Activated T-cell treated with anti-CD3 and anti-CD28 coated beads, Interleukin-2, amount 50 U/mL, for 72 hours (primary cell): ENCODE measurements at regions not wholly inside any gene's neighbourhood (a gene's known extent, or its start where the extent isn't known, plus 50 kb on each side); places are given as distances from the start of the nearest gene placed in this dataset.
A peak's percentile ranks its signal among the peaks of the same experiment; 100 is the strongest.
"Not testable (repeated sequence)": the region's sequence is repeated elsewhere in the genome, so short reads cannot be mapped to it uniquely, and the experiment has no call there.

Experiments
- ATAC-seq, 2 donors: fragments of 150-1000 bp; cut with Tn5 transposase; replicated peaks in 1 of 2; 2 replicates each; pipeline ENCODE4 v1.10.0; 2021; ENCODE audit warnings: moderate library complexity in 2 of 2, mild to moderate bottlenecking in 1 of 2
- DNase-seq, 2 donors: peaks; one replicate each; pipeline ENCODE4 v3.0.0; 2021 to 2022; ENCODE audit warnings: mixed read lengths in 1 of 2
- H3K27ac Mint-ChIP-seq: one replicate; pipeline ENCODE4 v1.8.0; 2022; ENCODE audit warnings: mild to moderate bottlenecking, moderate library complexity, mixed read lengths
- H3K27me3 Mint-ChIP-seq: one replicate; pipeline ENCODE4 v1.8.0; 2022; ENCODE audit warnings: low read depth, mixed read lengths
- H3K36me3 Mint-ChIP-seq, 2 donors: one replicate each; pipeline ENCODE4 v1.8.0; 2022; ENCODE audit warnings: mixed read lengths in 2 of 2, mild to moderate bottlenecking in 1 of 2; ENCODE audit not compliant: insufficient read depth in 2 of 2
- H3K4me1 Mint-ChIP-seq: one replicate; pipeline ENCODE4 v1.8.0; 2022; ENCODE audit warnings: low read depth, mixed read lengths
- H3K4me3 Mint-ChIP-seq, 2 donors: one replicate each; pipeline ENCODE4 v1.8.0; 2022; ENCODE audit warnings: mild to moderate bottlenecking in 2 of 2, mixed read lengths in 2 of 2, moderate library complexity in 2 of 2
- H3K9me3 Mint-ChIP-seq, 2 donors: one replicate each; pipeline ENCODE4 v1.8.0; 2022; ENCODE audit warnings: mixed read lengths in 2 of 2

DNA sequence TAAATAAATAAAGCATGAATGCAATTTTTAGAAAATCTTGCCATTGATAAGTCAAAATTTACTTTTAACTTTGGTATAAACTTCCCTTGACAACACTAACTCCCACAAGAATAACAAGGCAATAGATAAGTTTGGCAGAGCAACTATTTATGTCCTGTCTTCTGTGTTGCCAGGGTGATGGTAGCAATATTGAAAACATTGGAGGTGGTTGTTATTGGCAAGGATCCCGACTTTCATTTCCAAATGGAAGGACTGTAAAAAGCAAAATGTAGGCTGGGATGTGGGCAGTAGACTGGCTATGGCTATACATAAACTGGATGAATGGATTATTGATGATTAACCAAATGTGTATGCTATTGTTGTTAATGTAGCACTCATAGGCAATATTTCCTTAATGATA lies 134.9 kb upstream of the CACNA2D1 start:
- H3K27me3 Mint-ChIP-seq: peaks cover 2% of the 10 kb centered on the region
- ATAC-seq (no peak), DNase-seq (no peak)
- H3K4me3 Mint-ChIP-seq: no peak overlapping the region
- no peaks in the 10 kb centered on the region for H3K36me3 Mint-ChIP-seq
- H3K9me3 Mint-ChIP-seq: peaks cover 2% of the 10 kb centered on the region in 2 donors
- no peaks in the 10 kb centered on the region for H3K4me1 Mint-ChIP-seq
- no peak overlapping the region for H3K27ac Mint-ChIP-seq

- ATAC-seq (peak; percentile 35 to 58), DNase-seq (peak; percentile 69 to 71)
- Mint-ChIP-seq H3K9me3 (no peaks in the 10 kb centered on the region), H3K4me3 (no peak overlapping the region), H3K4me1 (no peaks in the 10 kb centered on the region), H3K27me3 (no peaks in the 10 kb centered on the region), H3K36me3 (no peaks in the 10 kb centered on the region), H3K27ac (no peak overlapping the region)
Measured at GRCh38 chr7:82572195-82572880, 128.8 kb upstream of the CACNA2D1 start.

GRCh38 chr7:82571047-82571446 lies 127.5 kb upstream of the CACNA2D1 start:
- H3K4me1 Mint-ChIP-seq, H3K4me3 Mint-ChIP-seq, H3K9me3 Mint-ChIP-seq, H3K27ac Mint-ChIP-seq, ATAC-seq, DNase-seq, H3K27me3 Mint-ChIP-seq, H3K36me3 Mint-ChIP-seq: not testable (repeated sequence)

DNA sequence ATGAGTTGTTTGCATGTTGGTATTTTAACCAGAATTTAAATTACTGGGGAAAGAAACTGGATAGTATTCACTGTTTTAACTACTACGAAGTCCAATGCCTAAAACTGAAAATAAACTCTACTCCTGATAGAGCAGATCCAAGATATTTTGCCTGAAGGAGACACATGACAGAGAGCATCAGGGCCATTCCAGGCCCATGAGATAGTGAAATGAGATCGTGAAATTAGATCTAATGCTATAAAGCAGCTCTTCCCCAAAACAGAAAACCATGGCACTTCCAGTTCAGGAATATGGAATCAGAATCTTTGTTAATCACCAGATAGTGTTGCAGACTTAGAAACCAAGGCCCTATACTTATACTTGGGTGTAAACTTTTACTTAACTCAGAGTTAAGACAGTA lies 124.3 kb upstream of the CACNA2D1 start:
- H3K27me3 Mint-ChIP-seq: no peaks in the 10 kb centered on the region
- ATAC-seq (no peak), DNase-seq (no peak)
- no peaks in the 10 kb centered on the region for H3K4me1 Mint-ChIP-seq
- H3K4me3 Mint-ChIP-seq: no peak overlapping the region
- no peaks in the 10 kb centered on the region for H3K36me3 Mint-ChIP-seq
- H3K9me3 Mint-ChIP-seq: no peaks in the 10 kb centered on the region
- no peak overlapping the region for H3K27ac Mint-ChIP-seq

GRCh38 chr7:82567356-82567755 lies 123.8 kb upstream of the CACNA2D1 start:
- Mint-ChIP-seq H3K36me3 (no peaks in the 10 kb centered on the region), H3K4me3 (no peak overlapping the region), H3K4me1 (no peaks in the 10 kb centered on the region), H3K9me3 (no peaks in the 10 kb centered on the region), H3K27ac (no peak overlapping the region), H3K27me3 (no peaks in the 10 kb centered on the region)
- no peak for ATAC-seq
- no peak for DNase-seq

DNA sequence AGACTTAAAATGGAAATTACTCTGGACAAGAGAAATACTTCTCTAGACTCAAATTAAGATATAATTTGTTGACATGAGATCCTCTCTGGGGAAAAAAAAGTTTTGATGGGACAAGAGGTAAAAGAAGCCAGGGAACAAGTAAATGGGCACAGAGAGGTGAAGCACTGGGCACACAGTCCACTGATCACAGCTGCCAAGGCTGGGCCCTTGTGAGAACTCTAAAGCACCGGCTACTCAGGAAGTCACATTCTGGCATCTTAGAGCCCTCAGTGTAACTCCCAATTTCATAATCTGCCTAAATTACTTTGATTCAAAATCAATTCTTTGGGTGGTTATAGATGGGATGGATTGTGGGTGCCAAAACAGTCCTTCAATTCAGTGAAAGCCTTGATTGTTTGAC lies 123.2 kb upstream of the CACNA2D1 start:
- Mint-ChIP-seq H3K27ac (no peak overlapping the region), H3K4me1 (no peaks in the 10 kb centered on the region), H3K36me3 (no peaks in the 10 kb centered on the region), H3K9me3 (no peaks in the 10 kb centered on the region), H3K27me3 (no peaks in the 10 kb centered on the region), H3K4me3 (no peak overlapping the region)
- no peak for ATAC-seq
- no peak for DNase-seq

DNA sequence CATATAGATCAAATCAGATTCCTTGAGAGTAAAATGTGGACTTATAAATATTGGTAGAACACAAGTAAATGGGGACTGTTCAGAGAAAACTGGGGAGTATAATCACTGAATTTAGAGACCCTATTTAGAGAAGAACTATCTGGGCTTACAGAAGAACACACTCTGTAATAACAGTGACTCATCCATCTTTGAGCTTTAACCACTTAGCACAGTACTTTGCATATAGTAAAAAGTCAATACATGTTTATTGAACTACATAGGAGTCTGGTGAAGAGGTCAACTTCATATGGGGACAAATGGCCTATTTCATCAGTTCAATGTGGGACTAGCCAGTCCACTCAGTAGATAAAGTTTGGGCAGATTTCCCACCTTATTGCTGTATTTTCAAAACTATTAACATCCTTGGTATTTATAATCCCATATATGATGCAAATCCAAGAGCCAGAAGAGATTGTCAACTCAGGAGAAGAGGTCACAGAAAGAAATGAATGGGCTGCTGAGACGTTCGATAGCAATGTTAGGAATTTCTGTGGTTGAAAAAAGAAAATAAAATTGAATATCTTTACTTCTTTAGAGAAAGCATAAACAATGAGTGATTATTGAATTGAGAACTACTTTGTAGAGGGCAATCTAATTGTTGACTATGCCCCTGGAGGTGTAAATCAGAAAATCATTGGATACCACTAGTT lies 119.3 kb upstream of the CACNA2D1 start:
- no peak overlapping the region for H3K27ac Mint-ChIP-seq
- H3K9me3 Mint-ChIP-seq: no peaks in the 10 kb centered on the region
- ATAC-seq: no peak
- H3K4me1 Mint-ChIP-seq: no peaks in the 10 kb centered on the region
- peaks cover 4% of the 10 kb centered on the region for H3K27me3 Mint-ChIP-seq
- H3K36me3 Mint-ChIP-seq: no peaks in the 10 kb centered on the region
- no peak for DNase-seq
- no peak overlapping the region for H3K4me3 Mint-ChIP-seq

DNA sequence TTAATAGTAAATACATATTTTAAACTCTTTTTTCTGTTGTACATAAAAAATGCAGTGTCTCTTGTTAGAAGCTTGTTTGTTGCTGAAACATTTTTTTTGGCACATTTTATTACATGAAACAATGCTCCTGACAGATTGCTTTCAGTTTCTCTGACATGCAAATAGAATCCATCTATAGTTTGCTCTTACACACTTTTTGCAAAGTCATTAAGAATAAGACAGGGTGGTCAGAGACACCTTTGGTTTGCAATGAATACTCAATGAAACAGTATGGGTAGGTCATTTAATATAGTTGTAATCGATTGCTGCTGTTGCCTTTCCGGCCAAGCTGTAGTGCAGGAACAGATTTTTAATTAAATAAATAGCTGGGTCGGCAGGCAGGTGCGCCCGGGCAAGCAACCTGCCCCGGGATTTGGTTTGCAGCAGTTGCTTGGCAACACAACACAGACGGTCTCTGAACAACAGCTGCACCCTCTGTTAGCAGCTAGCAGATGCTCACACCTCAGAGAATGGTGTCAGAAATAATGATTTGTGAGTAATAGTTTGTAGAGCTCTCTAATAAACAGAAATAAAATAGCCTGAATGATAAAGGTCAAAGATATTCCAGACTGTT lies 115.7 kb upstream of the CACNA2D1 start:
- H3K27ac Mint-ChIP-seq: no peak overlapping the region
- peaks cover 4% of the 10 kb centered on the region for H3K27me3 Mint-ChIP-seq
- H3K4me3 Mint-ChIP-seq: no peak overlapping the region
- no peaks in the 10 kb centered on the region for H3K4me1 Mint-ChIP-seq
- H3K36me3 Mint-ChIP-seq: no peaks in the 10 kb centered on the region
- DNase-seq (no peak), ATAC-seq (no peak)
- no peaks in the 10 kb centered on the region for H3K9me3 Mint-ChIP-seq

- Mint-ChIP-seq H3K27ac (no peak overlapping the region), H3K27me3 (no peaks in the 10 kb centered on the region), H3K9me3 (no peaks in the 10 kb centered on the region), H3K4me1 (no peaks in the 10 kb centered on the region), H3K4me3 (no peak overlapping the region), H3K36me3 (peaks cover 0 to 3% of the 10 kb centered on the region in 2 donors)
- DNase-seq (no peak), ATAC-seq (no peak)
Measured at GRCh38 chr7:82549616-82550285, 106.2 kb upstream of the CACNA2D1 start.

- Mint-ChIP-seq H3K9me3 (no peaks in the 10 kb centered on the region), H3K36me3 (no peaks in the 10 kb centered on the region), H3K4me3 (no peak overlapping the region), H3K27ac (no peak overlapping the region), H3K4me1 (no peaks in the 10 kb centered on the region), H3K27me3 (no peaks in the 10 kb centered on the region)
- ATAC-seq: no peak
- DNase-seq: no peak
Measured at GRCh38 chr7:82548141-82548688, 104.6 kb upstream of the CACNA2D1 start.

DNA sequence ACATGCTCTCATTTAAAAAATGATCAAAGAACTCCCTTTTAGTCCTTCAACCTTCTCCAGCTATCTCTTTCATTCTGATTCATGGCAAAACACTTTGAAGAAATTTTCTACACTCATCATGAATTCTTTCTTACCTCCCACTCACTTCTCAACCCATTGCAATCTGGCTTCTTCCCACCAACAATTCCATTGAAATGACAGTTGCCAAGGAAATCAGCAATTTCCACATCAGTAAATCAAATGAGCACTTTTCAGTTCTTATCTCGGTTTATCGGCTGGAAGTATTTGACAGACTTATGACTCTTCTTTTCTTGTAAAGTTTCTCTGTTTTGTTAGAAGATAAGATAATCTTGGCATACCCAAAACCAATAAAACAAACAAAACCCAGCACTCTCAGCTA lies 99.1 kb upstream of the CACNA2D1 start:
- H3K4me1 Mint-ChIP-seq: no peaks in the 10 kb centered on the region
- DNase-seq (no peak), ATAC-seq (no peak)
- no peaks in the 10 kb centered on the region for H3K36me3 Mint-ChIP-seq
- H3K9me3 Mint-ChIP-seq: peaks cover 2% of the 10 kb centered on the region in 2 donors
- no peaks in the 10 kb centered on the region for H3K27me3 Mint-ChIP-seq
- H3K4me3 Mint-ChIP-seq: no peak overlapping the region
- no peak overlapping the region for H3K27ac Mint-ChIP-seq

DNA sequence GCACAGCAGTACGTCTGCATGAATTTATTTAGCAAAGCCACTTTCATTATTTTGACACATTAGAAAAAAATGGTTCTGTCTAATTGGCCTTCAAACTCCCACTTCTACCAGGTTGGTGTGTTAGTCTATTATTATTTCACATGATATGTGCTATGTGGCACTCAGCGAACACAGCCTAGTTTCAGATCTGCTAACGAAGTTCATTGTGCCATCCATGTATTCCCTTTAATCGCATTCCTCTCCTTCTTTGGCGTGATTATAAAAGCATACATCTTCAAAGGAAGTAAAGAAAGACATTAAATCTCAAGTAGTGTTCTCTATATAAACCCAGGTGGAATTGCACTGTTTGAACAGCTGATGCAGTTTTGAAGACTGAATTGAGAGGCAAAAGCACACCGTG lies 96.4 kb upstream of the CACNA2D1 start:
- ATAC-seq (no peak), DNase-seq (no peak)
- Mint-ChIP-seq H3K27me3 (no peaks in the 10 kb centered on the region), H3K36me3 (no peaks in the 10 kb centered on the region), H3K27ac (no peak overlapping the region), H3K9me3 (peaks cover 4 to 6% of the 10 kb centered on the region in 2 donors), H3K4me3 (no peak overlapping the region), H3K4me1 (no peaks in the 10 kb centered on the region)

- ATAC-seq (no peak), DNase-seq (no peak)
- Mint-ChIP-seq H3K36me3 (no peaks in the 10 kb centered on the region), H3K4me3 (no peak overlapping the region), H3K27ac (no peak overlapping the region), H3K27me3 (no peaks in the 10 kb centered on the region), H3K4me1 (no peaks in the 10 kb centered on the region), H3K9me3 (peaks cover 4% of the 10 kb centered on the region in 2 donors)
Measured at GRCh38 chr7:82534684-82535083, 91.1 kb upstream of the CACNA2D1 start.
